ENCODE measurements at regions not wholly inside any gene's neighbourhood (a gene's known extent, or its start where the extent isn't known, plus 50 kb on each side); places are given as distances from the start of the nearest gene placed in this dataset.

GRCh38 chr20:62527781-62528180, 52.0 kb upstream of the GATA5 start:
- H3K27ac Mint-ChIP-seq, result no peak overlapping the region
- no peaks in the 10 kb centered on the region for H3K27me3 Mint-ChIP-seq (ENCODE audit: low read depth)
- CTCF ChIA-PET, result no interaction called here
- POLR2A ChIA-PET, result no interaction called here
- no peaks in the 10 kb centered on the region for H3K9me3 Mint-ChIP-seq (ENCODE audit: insufficient read depth)
- H3K36me3 Mint-ChIP-seq (ENCODE audit: low read depth), result no peaks in the 10 kb centered on the region
- no peak for ATAC-seq
- DNase-seq, result no peak
- no peak overlapping the region for H3K4me3 Mint-ChIP-seq
- H3K4me1 Mint-ChIP-seq (ENCODE audit: low read depth), result peaks cover 10% of the 10 kb centered on the region

DNA sequence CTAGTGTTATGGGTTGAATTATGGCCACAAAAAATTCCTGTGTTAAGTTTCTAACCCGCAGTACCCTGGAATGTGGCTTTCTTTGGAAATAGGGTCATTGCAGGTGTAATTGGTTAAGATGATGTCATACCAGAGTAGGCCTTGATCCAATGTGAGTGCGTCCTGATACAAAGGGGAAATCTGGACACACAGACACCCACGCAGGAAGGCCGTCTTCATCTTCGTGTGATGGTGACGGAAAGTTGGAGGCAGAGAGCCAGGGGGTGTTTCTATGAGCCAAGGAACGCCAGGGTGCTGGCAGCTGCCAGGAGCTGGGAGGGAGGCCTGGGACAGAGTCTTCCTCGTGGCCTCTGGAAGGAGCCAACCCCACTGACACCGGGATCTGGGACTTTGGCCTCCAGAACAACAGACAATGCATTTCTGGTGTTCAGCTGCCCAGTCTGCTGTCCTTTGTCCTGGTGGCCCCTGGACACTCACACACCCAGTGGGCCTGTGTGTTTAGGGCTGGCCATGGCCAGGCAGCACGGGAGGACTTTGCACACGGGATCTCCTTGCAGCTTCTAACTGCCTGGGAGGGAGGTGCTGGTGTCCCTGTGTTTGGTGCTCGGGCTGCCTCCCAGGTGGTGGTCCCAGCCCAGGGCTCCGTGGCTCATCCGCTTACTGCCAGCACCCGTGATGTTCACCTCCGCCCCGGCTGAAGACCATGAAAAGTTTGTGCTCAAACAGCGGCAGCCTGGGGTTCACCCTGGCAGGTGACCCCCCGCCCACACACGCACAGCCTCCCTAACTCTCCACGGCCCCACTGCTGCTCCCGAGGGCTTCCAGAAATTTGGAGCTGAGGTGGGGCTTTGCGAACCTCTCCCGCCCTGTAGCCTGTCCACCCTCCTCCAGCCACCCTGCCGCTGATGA, 53.4 kb upstream of the GATA5 start:
- no peak for ATAC-seq
- no peaks in the 10 kb centered on the region for H3K27me3 Mint-ChIP-seq (ENCODE audit: low read depth)

DNA sequence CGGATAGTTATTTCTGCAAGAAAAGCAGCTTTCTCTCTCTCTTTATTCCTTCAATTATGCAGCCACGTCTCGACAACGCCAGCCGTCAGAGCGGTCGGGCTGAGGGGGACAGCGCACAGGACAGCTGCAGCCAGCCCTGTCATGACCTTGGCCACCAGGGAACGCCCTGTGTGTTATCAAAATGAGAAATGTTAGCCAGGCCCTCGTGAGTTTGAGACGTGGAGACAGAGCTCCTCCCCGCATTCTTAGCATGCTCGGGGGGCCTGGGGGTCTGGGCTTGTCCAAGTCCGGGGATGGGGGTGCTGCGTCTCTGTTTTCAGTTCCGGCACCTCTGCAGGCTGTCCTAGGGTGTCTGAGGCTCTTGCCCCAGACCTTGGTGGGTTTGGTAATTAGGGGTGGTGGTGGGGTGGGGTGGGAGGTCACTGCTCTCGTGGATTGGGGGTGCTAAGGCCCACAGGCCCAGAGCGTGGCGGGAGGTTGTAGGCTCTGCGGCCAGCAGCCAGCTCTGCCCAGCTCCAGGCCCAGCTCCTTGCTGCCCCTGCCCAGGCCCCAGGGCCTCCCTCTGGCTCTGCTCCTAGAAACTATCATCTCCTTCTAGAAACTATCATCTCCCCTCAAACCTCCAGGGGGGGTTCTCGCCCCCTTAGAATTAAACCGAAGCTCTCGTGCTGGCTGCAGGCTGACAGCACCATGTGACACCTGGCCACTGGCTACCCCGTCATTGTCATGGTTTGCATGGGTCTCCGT, 54.3 kb upstream of the GATA5 start:
- H3K4me1 Mint-ChIP-seq (ENCODE audit: low read depth), result no peaks in the 10 kb centered on the region
- H3K36me3 Mint-ChIP-seq (ENCODE audit: low read depth), result no peaks in the 10 kb centered on the region
- DNase-seq, result no peak
- H3K27me3 Mint-ChIP-seq (ENCODE audit: low read depth), result no peaks in the 10 kb centered on the region
- H3K27ac Mint-ChIP-seq, result no peak overlapping the region
- no peak overlapping the region for H3K4me3 Mint-ChIP-seq
- ChIA-PET CTCF (no interaction called here), POLR2A (interaction anchor here (1.3 kb wide), 1 partner anchor 22 kb away, joined by 3 read pairs; no protein-coding TSS in a partner anchor)
- no peaks in the 10 kb centered on the region for H3K9me3 Mint-ChIP-seq (ENCODE audit: insufficient read depth)
- no peak for ATAC-seq

More for the DNA sequence above, 53.4 kb upstream of the GATA5 start:
- Mint-ChIP-seq H3K36me3 (ENCODE audit: low read depth) (no peaks in the 10 kb centered on the region), H3K4me3 (no peak overlapping the region), H3K4me1 (ENCODE audit: low read depth) (peaks cover 1% of the 10 kb centered on the region), H3K27ac (no peak overlapping the region), H3K9me3 (ENCODE audit: insufficient read depth) (no peaks in the 10 kb centered on the region)
- CTCF ChIA-PET, result no interaction called here
- DNase-seq, result no peak
- POLR2A ChIA-PET, result no interaction called here

DNA sequence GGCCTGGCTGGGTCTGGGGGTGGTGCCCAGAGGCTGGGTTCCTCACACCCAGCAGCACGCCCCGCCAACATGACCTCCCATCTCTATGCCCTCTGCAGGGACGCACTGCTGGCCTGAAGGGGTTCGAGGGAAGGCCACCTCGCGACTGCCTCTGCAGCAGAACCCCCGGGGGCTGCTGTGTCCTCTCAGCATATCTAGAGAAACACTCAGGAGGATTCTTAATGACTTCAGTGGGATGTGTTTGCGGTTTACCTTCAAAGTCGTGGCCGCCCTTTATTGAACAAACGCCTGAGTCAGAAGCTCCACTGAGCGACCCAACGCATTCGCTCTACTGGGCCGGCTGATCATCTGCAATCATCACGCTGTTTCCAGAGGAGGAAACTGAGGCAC, 54.8 kb upstream of the GATA5 start:
- no peaks in the 10 kb centered on the region for H3K27me3 Mint-ChIP-seq (ENCODE audit: low read depth)
- H3K4me3 Mint-ChIP-seq, result no peak overlapping the region
- H3K9me3 Mint-ChIP-seq (ENCODE audit: insufficient read depth), result no peaks in the 10 kb centered on the region
- ATAC-seq, result no peak
- H3K27ac Mint-ChIP-seq, result no peak overlapping the region
- H3K36me3 Mint-ChIP-seq (ENCODE audit: low read depth), result no peaks in the 10 kb centered on the region
- POLR2A ChIA-PET, result interaction anchor here (1.3 kb wide), 1 partner anchor 23 kb away, joined by 3 read pairs; no protein-coding TSS in a partner anchor
- DNase-seq, result no peak
- CTCF ChIA-PET, result no interaction called here
- no peaks in the 10 kb centered on the region for H3K4me1 Mint-ChIP-seq (ENCODE audit: low read depth)

- Mint-ChIP-seq H3K4me3 (no peak overlapping the region), H3K4me1 (ENCODE audit: low read depth) (no peaks in the 10 kb centered on the region), H3K36me3 (ENCODE audit: low read depth) (no peaks in the 10 kb centered on the region), H3K9me3 (ENCODE audit: insufficient read depth) (no peaks in the 10 kb centered on the region), H3K27me3 (ENCODE audit: low read depth) (no peaks in the 10 kb centered on the region), H3K27ac (no peak overlapping the region)
- ChIA-PET POLR2A (interaction anchor here (1.3 kb wide), 1 partner anchor 24 kb away, joined by 3 read pairs; no protein-coding TSS in a partner anchor), CTCF (no interaction called here)
- no peak for ATAC-seq
- DNase-seq, result no peak
Measured at GRCh38 chr20:62531046-62531838, 55.4 kb upstream of the GATA5 start.

- Mint-ChIP-seq H3K27me3 (ENCODE audit: low read depth) (no peaks in the 10 kb centered on the region), H3K4me1 (ENCODE audit: low read depth) (no peaks in the 10 kb centered on the region), H3K9me3 (ENCODE audit: insufficient read depth) (no peaks in the 10 kb centered on the region), H3K4me3 (no peak overlapping the region), H3K36me3 (ENCODE audit: low read depth) (no peaks in the 10 kb centered on the region), H3K27ac (no peak overlapping the region)
- no peak for DNase-seq
- CTCF ChIA-PET, result no interaction called here
- POLR2A ChIA-PET, result no interaction called here
- no peak for ATAC-seq
Measured at GRCh38 chr20:62532921-62533320, 57.1 kb upstream of the GATA5 start.

GRCh38 chr20:62533591-62534495, 58.0 kb upstream of the GATA5 start:
- Mint-ChIP-seq H3K9me3 (ENCODE audit: insufficient read depth) (no peaks in the 10 kb centered on the region), H3K27me3 (ENCODE audit: low read depth) (no peaks in the 10 kb centered on the region), H3K36me3 (ENCODE audit: low read depth) (no peaks in the 10 kb centered on the region), H3K4me3 (no peak overlapping the region), H3K4me1 (ENCODE audit: low read depth) (no peaks in the 10 kb centered on the region), H3K27ac (no peak overlapping the region)
- POLR2A ChIA-PET, result no interaction called here
- ATAC-seq, result no peak
- CTCF ChIA-PET, result no interaction called here
- DNase-seq, result no peak

DNA sequence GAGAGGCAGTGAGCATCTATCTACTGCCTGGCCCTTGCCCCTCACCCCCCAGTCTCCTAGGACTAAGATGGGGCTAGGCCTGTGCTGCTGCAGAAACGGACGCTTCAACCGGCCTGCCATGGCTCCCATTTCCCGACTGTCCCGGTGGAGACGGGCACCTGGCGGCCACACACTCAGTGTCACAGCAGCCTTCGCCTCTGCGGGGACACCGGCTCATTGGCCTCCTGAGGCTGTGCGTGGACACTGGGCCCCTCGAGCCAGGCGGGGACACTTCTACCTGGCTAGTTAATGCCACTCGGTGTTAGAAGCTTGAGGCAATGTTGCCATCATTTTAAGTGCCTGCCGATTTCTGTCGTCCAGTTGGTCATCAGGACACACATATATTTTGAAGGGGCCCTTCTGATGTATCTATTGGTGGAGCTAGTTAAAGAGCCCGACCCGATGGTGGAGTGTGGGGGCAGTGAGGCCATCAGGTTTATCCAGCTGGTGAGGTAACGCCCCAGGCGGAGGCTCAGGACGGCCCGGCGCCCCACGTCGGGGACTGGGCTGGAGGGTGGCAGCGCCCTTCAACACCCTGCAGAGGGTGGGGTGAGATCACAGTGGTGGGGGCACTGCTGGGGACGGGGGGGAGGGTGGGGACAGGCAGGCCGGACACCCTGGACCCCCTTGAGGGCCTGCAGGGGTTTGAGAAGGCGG, 58.9 kb upstream of the GATA5 start:
- CTCF ChIA-PET, result no interaction called here
- no peak overlapping the region for H3K27ac Mint-ChIP-seq
- DNase-seq, result no peak
- no peaks in the 10 kb centered on the region for H3K36me3 Mint-ChIP-seq (ENCODE audit: low read depth)
- H3K4me1 Mint-ChIP-seq (ENCODE audit: low read depth), result no peaks in the 10 kb centered on the region
- H3K9me3 Mint-ChIP-seq (ENCODE audit: insufficient read depth), result no peaks in the 10 kb centered on the region
- POLR2A ChIA-PET, result no interaction called here
- H3K27me3 Mint-ChIP-seq (ENCODE audit: low read depth), result no peaks in the 10 kb centered on the region
- no peak overlapping the region for H3K4me3 Mint-ChIP-seq
- no peak for ATAC-seq

GRCh38 chr20:62535282-62535811, 59.6 kb upstream of the GATA5 start:
- ATAC-seq, result no peak
- Mint-ChIP-seq H3K27ac (no peak overlapping the region), H3K36me3 (ENCODE audit: low read depth) (no peaks in the 10 kb centered on the region), H3K4me1 (ENCODE audit: low read depth) (no peaks in the 10 kb centered on the region), H3K9me3 (ENCODE audit: insufficient read depth) (no peaks in the 10 kb centered on the region), H3K4me3 (no peak overlapping the region), H3K27me3 (ENCODE audit: low read depth) (no peaks in the 10 kb centered on the region)
- POLR2A ChIA-PET, result no interaction called here
- CTCF ChIA-PET, result no interaction called here
- no peak for DNase-seq

GRCh38 chr20:62535964-62536363, 60.2 kb upstream of the GATA5 start:
- CTCF ChIA-PET, result no interaction called here
- ATAC-seq (no peak), DNase-seq (no peak)
- no peak overlapping the region for H3K27ac Mint-ChIP-seq
- H3K27me3 Mint-ChIP-seq (ENCODE audit: low read depth), result no peaks in the 10 kb centered on the region
- no peak overlapping the region for H3K4me3 Mint-ChIP-seq
- POLR2A ChIA-PET, result no interaction called here
- H3K36me3 Mint-ChIP-seq (ENCODE audit: low read depth), result no peaks in the 10 kb centered on the region
- no peaks in the 10 kb centered on the region for H3K4me1 Mint-ChIP-seq (ENCODE audit: low read depth)
- no peaks in the 10 kb centered on the region for H3K9me3 Mint-ChIP-seq (ENCODE audit: insufficient read depth)

Data from activated CD8-positive, alpha-beta T cell treated with anti-CD3 and anti-CD28 coated beads, Interleukin-2, amount 10 ng/mL, durations not matched to agents 7 days and 5 days (primary cell).